Panc1 (cell line): ENCODE measurements at regions not wholly inside any gene's neighbourhood (a gene's known extent, or its start where the extent isn't known, plus 50 kb on each side); places are given as distances from the start of the nearest gene placed in this dataset.

Source experiments
- ATAC-seq: fragments of 200-7000 bp; cut with Tn5 transposase; 2 replicates; pipeline ENCODE4 v1.9.1; 2020; ENCODE audit warnings: mild to moderate bottlenecking, moderate library complexity
- BruUV-seq: library from RNA; stranded (reverse); fragments of 400-500 nt; replicated peaks from 2 replicates; lab custom pipeline; 2021; lab: Mats Ljungman, UMichigan
- CTCF ChIA-PET: fragments of 300-600 bp; sonication (Branson Sonifier 250); formaldehyde crosslinking; loops from one replicate; lab custom pipeline; 2022; ENCODE audit warnings: antibody characterized with exemption; lab: Charles Lee
- POLR2A ChIA-PET: fragments of 300-600 bp; sonication (Branson Sonifier 250); formaldehyde crosslinking; loops from one replicate; lab custom pipeline; 2022; ENCODE audit warnings: antibody characterized with exemption; lab: Charles Lee
- DNase-seq: peaks from one replicate; pipeline ENCODE4 v3.0.0-alpha.2; 2010; ENCODE audit warnings: low read depth, low spot score
- H3K27ac ChIP-seq: 2 replicates; pipeline ENCODE4 v1.5.1; 2011; ENCODE audit warnings: mild to moderate bottlenecking, low read length, inconsistent platforms
- H3K27me3 ChIP-seq: fragments of 200-500 bp; sonication (Bioruptor generic); 2 replicates; pipeline ENCODE4 v1.6.0; 2014; ENCODE audit warnings: low read length, inconsistent platforms; ENCODE audit not compliant: control insufficient read depth, insufficient read depth
- H3K36me3 ChIP-seq: fragments of 200-500 bp; sonication (Bioruptor generic); 2 replicates; pipeline ENCODE4 v1.5.1; 2014; ENCODE audit warnings: inconsistent platforms, mild to moderate bottlenecking, low read length, moderate library complexity; ENCODE audit not compliant: control insufficient read depth, insufficient read depth
- H3K4me1 ChIP-seq: 2 replicates; pipeline ENCODE4 v1.5.1; 2011; ENCODE audit warnings: inconsistent platforms, mild to moderate bottlenecking, low read length, moderate library complexity; ENCODE audit not compliant: control insufficient read depth, insufficient read depth
- H3K4me3 ChIP-seq, 2 experiments: 2 replicates each; pipeline ENCODE4 v1.5.1; 2011 to 2012; ENCODE audit warnings: low read depth in 2 of 2, low read length in 2 of 2, mild to moderate bottlenecking in 2 of 2, inconsistent platforms in 1 of 2, moderate library complexity in 1 of 2
- H3K9me3 ChIP-seq: fragments of 200-500 bp; sonication (Bioruptor generic); 2 replicates; pipeline ENCODE4 v1.5.1; 2014; ENCODE audit warnings: low read depth, mild to moderate bottlenecking, inconsistent platforms, low read length, moderate library complexity; ENCODE audit not compliant: control insufficient read depth, insufficient read depth
- CTCF ChIP-seq: fragments of 450-650 bp; IDR thresholded peaks from 2 replicates; pipeline ENCODE4 v1.5.1; 2017; ENCODE audit warnings: mild to moderate bottlenecking
- POLR2AphosphoS5 ChIP-seq: IDR thresholded peaks from 2 replicates; pipeline ENCODE4 v1.6.1; 2012; ENCODE audit warnings: mild to moderate bottlenecking, low read depth, low read length, moderate library complexity
- SIN3A ChIP-seq: IDR thresholded peaks from 2 replicates; pipeline ENCODE4 v1.6.1; 2012; ENCODE audit warnings: low read depth, mild to moderate bottlenecking, low read length, moderate library complexity, borderline replicate concordance; ENCODE audit not compliant: insufficient read depth
- TCF7L2 ChIP-seq: IDR thresholded peaks from 2 replicates; pipeline ENCODE4 v1.6.1; 2011; ENCODE audit warnings: mild to moderate bottlenecking, low read depth, low read length, inconsistent platforms
- in situ Hi-C: cut with HindIII; loops from 2 replicates; pipeline ENCODE4 v1.10.0; 2016; ENCODE audit warnings: low sequenced_read_pairs, low pct_unique_long_range_greater_than_20kb
- intact Hi-C: fragments of 100-400 bp; cut with micrococcal nuclease; formaldehyde crosslinking; loops from one replicate; pipeline ENCODE4 v1.10.0; 2022; ENCODE audit not compliant: unreplicated experiment
- TF ChIP-seq, protein P1 (sequence below), 2 experiments: IDR thresholded peaks; 2 replicates each; pipeline ENCODE4 v1.6.1; 2011 to 2012; ENCODE audit warnings: low read depth in 2 of 2, control low read depth in 1 of 2, low read length in 1 of 2, mild to moderate bottlenecking in 1 of 2, moderate library complexity in 1 of 2; ENCODE audit not compliant: insufficient read depth in 1 of 2

DNA sequence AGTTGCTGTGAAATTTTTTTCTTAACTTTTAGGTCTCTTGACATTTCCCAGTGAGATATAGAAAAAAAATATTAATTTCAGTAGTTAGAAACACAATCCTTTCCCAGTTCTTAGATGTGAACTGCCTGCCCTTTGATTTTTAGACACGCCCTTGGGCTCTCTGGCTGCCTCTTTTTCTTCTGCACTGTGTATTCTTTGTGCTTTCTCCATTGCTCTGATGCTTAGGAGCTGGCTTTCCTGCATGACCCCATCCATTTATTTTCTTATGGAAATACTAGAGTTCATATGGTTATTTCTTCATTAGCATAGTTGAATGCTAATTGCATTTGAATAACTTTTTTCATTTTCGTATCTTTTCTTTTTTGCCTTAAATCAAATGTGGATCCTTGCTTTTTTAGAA, 224.9 kb upstream of the SMIM31 start:
- ChIA-PET CTCF (no interaction called here), POLR2A (no interaction called here)
- in situ Hi-C loops (no loop called here), intact Hi-C loops (no loop called here)
- DNase-seq (no peak), ATAC-seq (no peak)
- no peaks in the 10 kb centered on the region for H3K9me3 ChIP-seq
- H3K27ac ChIP-seq: no peak overlapping the region
- TF ChIP-seq, protein P1, sequence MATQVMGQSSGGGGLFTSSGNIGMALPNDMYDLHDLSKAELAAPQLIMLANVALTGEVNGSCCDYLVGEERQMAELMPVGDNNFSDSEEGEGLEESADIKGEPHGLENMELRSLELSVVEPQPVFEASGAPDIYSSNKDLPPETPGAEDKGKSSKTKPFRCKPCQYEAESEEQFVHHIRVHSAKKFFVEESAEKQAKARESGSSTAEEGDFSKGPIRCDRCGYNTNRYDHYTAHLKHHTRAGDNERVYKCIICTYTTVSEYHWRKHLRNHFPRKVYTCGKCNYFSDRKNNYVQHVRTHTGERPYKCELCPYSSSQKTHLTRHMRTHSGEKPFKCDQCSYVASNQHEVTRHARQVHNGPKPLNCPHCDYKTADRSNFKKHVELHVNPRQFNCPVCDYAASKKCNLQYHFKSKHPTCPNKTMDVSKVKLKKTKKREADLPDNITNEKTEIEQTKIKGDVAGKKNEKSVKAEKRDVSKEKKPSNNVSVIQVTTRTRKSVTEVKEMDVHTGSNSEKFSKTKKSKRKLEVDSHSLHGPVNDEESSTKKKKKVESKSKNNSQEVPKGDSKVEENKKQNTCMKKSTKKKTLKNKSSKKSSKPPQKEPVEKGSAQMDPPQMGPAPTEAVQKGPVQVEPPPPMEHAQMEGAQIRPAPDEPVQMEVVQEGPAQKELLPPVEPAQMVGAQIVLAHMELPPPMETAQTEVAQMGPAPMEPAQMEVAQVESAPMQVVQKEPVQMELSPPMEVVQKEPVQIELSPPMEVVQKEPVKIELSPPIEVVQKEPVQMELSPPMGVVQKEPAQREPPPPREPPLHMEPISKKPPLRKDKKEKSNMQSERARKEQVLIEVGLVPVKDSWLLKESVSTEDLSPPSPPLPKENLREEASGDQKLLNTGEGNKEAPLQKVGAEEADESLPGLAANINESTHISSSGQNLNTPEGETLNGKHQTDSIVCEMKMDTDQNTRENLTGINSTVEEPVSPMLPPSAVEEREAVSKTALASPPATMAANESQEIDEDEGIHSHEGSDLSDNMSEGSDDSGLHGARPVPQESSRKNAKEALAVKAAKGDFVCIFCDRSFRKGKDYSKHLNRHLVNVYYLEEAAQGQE (IDR thresholded peaks at IDR 0.05; ENCODE audit: insufficient read depth in 1 of 2, low read depth in 2 of 2, low read length in 1 of 2): no peak
- TF ChIP-seq CTCF (no peak), SIN3A (no peak), TCF7L2 (no peak), POLR2AphosphoS5 (no peak)
- no TSS peak for BruUV-seq
- H3K36me3 ChIP-seq: no peaks in the 10 kb centered on the region
- no peak overlapping the region for H3K4me3 ChIP-seq
- H3K27me3 ChIP-seq: no peaks in the 10 kb centered on the region
- H3K4me1 ChIP-seq: no peaks in the 10 kb centered on the region

- Histone ChIP-seq H3K27me3 (no peaks in the 10 kb centered on the region), H3K36me3 (no peaks in the 10 kb centered on the region), H3K4me3 (no peak overlapping the region), H3K27ac (no peak overlapping the region), H3K9me3 (no peaks in the 10 kb centered on the region), H3K4me1 (no peaks in the 10 kb centered on the region)
- POLR2A ChIA-PET: no interaction called here
- TF ChIP-seq TCF7L2 (no peak), POLR2AphosphoS5 (no peak), SIN3A (no peak), CTCF (no peak)
- TF ChIP-seq, protein P1 (IDR thresholded peaks at IDR 0.05; ENCODE audit: insufficient read depth in 1 of 2, low read depth in 2 of 2, low read length in 1 of 2): no peak
- no TSS peak for BruUV-seq
- in situ Hi-C loops (no loop called here), intact Hi-C loops (no loop called here)
- ATAC-seq (no peak), DNase-seq (no peak)
- CTCF ChIA-PET: no interaction called here
Observed at GRCh38 chr4:164529486-164529885, 224.4 kb upstream of the SMIM31 start.
